MCF 10A (cell line): ENCODE measurements at regions not wholly inside any gene's neighbourhood (a gene's known extent, or its start where the extent isn't known, plus 50 kb on each side); places are given as distances from the start of the nearest gene placed in this dataset.
"Not testable (repeated sequence)": the region's sequence is repeated elsewhere in the genome, so short reads cannot be mapped to it uniquely, and the experiment has no call there.

Experiments used
- BruUV-seq: library from RNA; stranded (reverse); fragments of 400-500 nt; replicated peaks from 2 replicates; lab custom pipeline; 2021; lab: Mats Ljungman, UMichigan
- CTCF ChIA-PET: fragments of 300-600 bp; sonication (Branson Sonifier 250); formaldehyde crosslinking; extraction: SDS; loops from one replicate; lab custom pipeline; 2021; ENCODE audit warnings: antibody characterized with exemption, inconsistent platforms; lab: Yijun Ruan, JAX
- POLR2A ChIA-PET: fragments of 300-600, 350-650 bp; sonication (Branson Sonifier 250); formaldehyde crosslinking; extraction: SDS; loops from one replicate; lab custom pipeline; 2020; ENCODE audit warnings: antibody characterized with exemption, inconsistent platforms; lab: Yijun Ruan, JAX
- DNase-seq: peaks from one replicate; pipeline ENCODE4 v3.0.0-alpha.2; 2018; ENCODE audit not compliant: unreplicated experiment
- H3K27ac Mint-ChIP-seq: one replicate; pipeline ENCODE4 v1.8.0; 2022; ENCODE audit warnings: mild to moderate bottlenecking, low read depth, mixed read lengths; ENCODE audit not compliant: unreplicated experiment
- H3K27me3 Mint-ChIP-seq: one replicate; pipeline ENCODE4 v1.8.0; 2022; ENCODE audit warnings: mixed read lengths; ENCODE audit not compliant: insufficient read depth, unreplicated experiment
- H3K36me3 Mint-ChIP-seq: one replicate; pipeline ENCODE4 v1.8.0; 2022; ENCODE audit warnings: mild to moderate bottlenecking, moderate library complexity, mixed read lengths; ENCODE audit not compliant: insufficient read depth, unreplicated experiment
- H3K4me1 Mint-ChIP-seq: one replicate; pipeline ENCODE4 v1.8.0; 2022; ENCODE audit warnings: mixed read lengths; ENCODE audit not compliant: insufficient read depth, unreplicated experiment
- H3K4me3 Mint-ChIP-seq: one replicate; pipeline ENCODE4 v1.8.0; 2022; ENCODE audit warnings: mild to moderate bottlenecking, moderate library complexity, mixed read lengths; ENCODE audit not compliant: unreplicated experiment
- H3K9me3 Mint-ChIP-seq: one replicate; pipeline ENCODE4 v1.8.0; 2022; ENCODE audit warnings: mixed read lengths; ENCODE audit not compliant: unreplicated experiment
- intact Hi-C: fragments of 100-400 bp; cut with micrococcal nuclease; formaldehyde crosslinking; loops from 2 replicates; pipeline ENCODE4 v1.14.1; 2022

DNA sequence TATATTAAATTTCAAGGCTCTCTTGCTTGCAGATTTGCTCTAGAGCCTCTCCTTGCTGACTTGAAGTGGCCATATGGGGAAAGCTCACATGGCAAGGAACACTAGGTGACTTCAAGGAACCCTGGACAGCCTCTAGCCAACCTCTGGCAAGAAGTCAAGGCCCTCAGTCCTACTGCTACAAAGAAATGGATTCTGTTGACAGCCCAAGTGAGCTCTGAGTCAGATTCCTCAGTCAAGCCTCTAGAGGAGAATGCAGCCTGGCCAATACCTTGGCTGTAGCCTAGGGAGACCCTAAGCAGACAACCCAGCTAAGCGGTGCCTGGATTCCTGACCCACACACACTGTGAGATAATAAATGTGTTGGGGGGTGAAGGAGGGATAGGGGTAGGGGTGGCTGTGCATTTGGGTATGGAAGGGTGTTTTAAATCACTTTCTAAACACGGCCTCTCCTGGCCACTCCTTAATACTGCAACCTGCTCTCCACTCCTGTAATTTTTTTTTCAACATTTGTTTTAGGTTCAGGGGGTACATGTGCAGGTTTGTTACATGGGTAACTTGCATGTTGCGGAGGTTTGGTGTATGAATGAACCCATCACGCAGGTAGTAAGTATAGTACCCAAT lies 125.3 kb upstream of the NBPF26 start:
- H3K36me3 Mint-ChIP-seq, intact Hi-C loops, H3K4me1 Mint-ChIP-seq, DNase-seq, BruUV-seq, CTCF ChIA-PET, H3K4me3 Mint-ChIP-seq, POLR2A ChIA-PET, H3K27ac Mint-ChIP-seq, H3K27me3 Mint-ChIP-seq, H3K9me3 Mint-ChIP-seq: not testable (repeated sequence)

DNA sequence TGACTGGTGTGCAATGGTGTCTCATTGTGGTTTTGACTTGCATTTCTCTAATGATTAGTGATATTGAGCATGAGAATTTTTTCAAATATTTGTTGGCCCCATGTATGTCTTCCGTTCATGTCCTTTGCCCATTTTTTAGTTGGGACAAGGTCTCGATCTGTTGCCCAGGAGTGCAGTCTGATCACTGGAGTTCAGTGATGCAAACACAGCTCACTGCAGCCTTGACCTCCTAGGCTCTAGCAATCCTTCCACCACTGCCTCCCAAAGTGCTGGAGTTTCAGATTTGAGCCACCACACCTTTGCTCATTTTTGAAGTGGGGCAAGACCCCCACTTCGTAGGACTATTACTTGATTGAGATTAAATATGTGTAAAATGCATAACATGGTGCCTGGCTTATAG lies 124.2 kb upstream of the NBPF26 start:
- H3K9me3 Mint-ChIP-seq, H3K4me1 Mint-ChIP-seq, H3K27ac Mint-ChIP-seq, H3K4me3 Mint-ChIP-seq, BruUV-seq, H3K36me3 Mint-ChIP-seq, POLR2A ChIA-PET, intact Hi-C loops, DNase-seq, H3K27me3 Mint-ChIP-seq, CTCF ChIA-PET: not testable (repeated sequence)

DNA sequence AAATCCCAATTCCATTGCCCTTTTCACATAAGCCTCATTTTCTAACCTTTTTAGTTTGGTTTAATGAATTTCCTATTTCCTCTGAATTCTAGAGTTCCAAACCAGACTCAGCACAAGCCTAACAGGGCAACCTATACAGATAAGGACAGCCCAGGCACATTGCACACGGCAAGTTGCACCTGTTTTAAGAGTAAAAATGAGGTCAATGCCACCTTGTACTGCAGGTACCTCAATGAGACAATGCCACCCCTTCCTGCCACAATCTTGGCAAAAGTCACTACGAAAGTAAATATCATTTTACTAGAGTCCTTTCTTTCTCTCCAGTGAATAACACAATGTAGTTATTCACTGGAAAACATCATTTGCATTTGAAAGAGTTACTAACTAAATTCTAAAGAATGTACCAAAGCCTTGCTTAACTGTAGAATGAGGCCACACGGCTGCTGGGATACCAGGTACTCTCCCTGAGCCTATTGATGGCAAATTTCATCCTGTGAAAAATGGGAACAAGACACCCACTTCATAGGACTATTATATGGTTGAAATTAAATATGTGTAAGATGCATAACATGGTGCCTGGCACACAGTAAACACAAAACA lies 123.2 kb upstream of the NBPF26 start:
- H3K27ac Mint-ChIP-seq, H3K4me3 Mint-ChIP-seq, intact Hi-C loops, H3K9me3 Mint-ChIP-seq, BruUV-seq, POLR2A ChIA-PET, H3K4me1 Mint-ChIP-seq, H3K27me3 Mint-ChIP-seq, CTCF ChIA-PET, H3K36me3 Mint-ChIP-seq, DNase-seq: not testable (repeated sequence)

DNA sequence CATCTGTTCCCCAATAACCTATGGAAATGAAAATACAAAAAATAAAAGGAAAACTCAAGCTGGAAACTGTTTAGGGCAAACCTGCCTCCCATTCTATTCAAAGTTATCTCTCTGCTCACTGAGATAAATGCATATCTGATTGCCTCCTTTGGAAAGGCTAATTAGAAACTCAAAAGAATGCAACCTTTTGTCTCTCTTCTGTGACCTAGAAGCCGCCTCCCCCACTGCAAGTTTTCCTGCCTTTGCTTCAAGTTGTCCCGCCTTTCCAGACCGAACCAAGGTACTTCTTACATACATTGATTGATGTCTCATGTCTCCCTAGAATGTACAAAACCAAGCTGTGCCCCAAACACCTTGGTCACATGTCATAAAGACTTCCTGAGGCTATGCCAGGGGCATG lies 115.9 kb upstream of the NBPF26 start:
- H3K27ac Mint-ChIP-seq, H3K9me3 Mint-ChIP-seq, POLR2A ChIA-PET, intact Hi-C loops, DNase-seq, H3K36me3 Mint-ChIP-seq, H3K27me3 Mint-ChIP-seq, BruUV-seq, CTCF ChIA-PET, H3K4me1 Mint-ChIP-seq, H3K4me3 Mint-ChIP-seq: not testable (repeated sequence)

DNA sequence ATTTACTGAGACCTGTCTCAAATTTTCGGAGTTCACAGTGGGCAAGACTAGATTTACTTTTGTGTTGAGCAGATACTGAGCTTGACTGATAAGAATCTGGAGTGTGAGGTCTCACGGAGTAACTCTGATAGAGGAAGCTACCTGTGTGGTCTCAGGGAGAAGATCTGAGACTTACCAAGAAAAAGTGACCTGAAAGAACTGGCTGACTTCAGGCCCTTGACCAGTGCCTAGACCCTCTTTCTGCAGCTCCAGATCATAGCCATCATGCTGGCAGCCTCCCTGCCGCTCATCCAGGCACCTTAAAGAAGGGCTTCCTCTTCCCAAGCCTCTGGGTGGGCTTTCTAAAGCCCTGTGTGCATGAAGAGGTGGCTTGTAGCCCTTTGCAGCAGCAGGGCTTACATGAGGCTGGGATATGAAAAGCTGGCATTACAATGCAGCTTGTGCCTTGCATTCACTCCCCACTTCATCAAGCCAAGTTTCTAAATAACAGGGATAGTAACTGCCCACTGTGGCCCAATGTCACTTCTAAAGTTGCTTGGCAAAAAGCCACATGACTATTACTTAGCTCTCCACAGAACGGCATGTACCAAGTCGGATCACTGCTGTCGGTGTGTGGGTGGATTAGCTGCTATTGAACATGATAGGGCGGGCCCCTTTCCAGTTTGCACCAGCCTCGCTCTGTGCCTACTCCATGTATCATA lies 115.3 kb upstream of the NBPF26 start:
- POLR2A ChIA-PET, H3K4me3 Mint-ChIP-seq, DNase-seq, H3K27ac Mint-ChIP-seq, H3K4me1 Mint-ChIP-seq, H3K36me3 Mint-ChIP-seq, BruUV-seq, H3K27me3 Mint-ChIP-seq, intact Hi-C loops, CTCF ChIA-PET, H3K9me3 Mint-ChIP-seq: not testable (repeated sequence)

DNA sequence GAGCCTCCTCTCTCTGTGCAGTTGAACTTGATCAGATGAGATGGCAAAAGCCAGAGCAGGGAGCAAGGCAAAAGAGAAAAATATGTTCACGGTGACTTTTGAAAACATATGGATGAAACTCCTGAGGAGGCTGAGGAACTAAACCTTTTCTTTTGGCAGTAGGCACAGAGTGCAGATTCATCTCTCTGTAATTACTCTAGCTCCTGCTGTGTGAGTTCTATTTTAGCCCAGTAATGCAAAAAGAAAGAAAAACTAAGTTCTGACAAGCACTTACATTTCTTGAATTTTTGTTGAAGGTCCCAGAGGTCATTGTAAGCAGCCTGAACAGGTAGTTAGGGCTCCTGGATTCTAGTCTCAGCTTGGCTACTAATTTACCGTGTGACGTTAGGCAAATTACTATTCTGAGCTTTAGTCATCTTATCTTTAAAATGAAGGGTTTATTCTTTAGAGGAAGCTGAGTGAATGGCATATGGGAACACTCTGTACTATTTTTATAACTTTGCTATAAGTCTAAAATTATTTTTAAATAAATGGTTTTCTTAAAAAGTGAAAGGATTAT lies 114.7 kb upstream of the NBPF26 start:
- intact Hi-C loops = not testable (repeated sequence)

DNA sequence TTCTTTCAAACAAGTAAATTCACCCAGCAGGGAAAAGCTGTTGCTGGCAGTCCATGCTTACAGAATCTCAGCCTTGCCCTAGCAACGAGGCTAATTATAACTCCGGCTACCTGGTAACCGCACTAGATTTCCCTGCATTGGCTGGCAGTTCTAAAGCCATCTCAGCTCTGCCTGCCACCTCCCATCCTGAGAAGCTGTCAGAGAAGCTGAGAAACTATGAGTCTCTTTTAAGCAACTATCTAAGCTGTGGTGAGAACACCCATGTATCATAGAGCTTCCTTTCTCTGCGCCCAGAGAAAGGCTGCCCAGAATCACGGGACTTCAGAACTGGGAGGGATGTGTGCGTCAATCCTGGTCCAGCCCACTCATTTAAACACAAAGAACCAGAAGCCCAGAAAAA lies 113.9 kb upstream of the NBPF26 start:
- DNase-seq, POLR2A ChIA-PET, intact Hi-C loops, CTCF ChIA-PET, H3K4me3 Mint-ChIP-seq, H3K36me3 Mint-ChIP-seq, H3K27ac Mint-ChIP-seq, H3K27me3 Mint-ChIP-seq, H3K9me3 Mint-ChIP-seq, BruUV-seq, H3K4me1 Mint-ChIP-seq: not testable (repeated sequence)

More for the DNA sequence above, 114.7 kb upstream of the NBPF26 start:
- H3K27ac Mint-ChIP-seq, DNase-seq, H3K4me3 Mint-ChIP-seq, H3K4me1 Mint-ChIP-seq, CTCF ChIA-PET, POLR2A ChIA-PET, H3K27me3 Mint-ChIP-seq, H3K9me3 Mint-ChIP-seq, H3K36me3 Mint-ChIP-seq: not testable (repeated sequence)
- BruUV-seq = TSS peak; percentile 94

DNA sequence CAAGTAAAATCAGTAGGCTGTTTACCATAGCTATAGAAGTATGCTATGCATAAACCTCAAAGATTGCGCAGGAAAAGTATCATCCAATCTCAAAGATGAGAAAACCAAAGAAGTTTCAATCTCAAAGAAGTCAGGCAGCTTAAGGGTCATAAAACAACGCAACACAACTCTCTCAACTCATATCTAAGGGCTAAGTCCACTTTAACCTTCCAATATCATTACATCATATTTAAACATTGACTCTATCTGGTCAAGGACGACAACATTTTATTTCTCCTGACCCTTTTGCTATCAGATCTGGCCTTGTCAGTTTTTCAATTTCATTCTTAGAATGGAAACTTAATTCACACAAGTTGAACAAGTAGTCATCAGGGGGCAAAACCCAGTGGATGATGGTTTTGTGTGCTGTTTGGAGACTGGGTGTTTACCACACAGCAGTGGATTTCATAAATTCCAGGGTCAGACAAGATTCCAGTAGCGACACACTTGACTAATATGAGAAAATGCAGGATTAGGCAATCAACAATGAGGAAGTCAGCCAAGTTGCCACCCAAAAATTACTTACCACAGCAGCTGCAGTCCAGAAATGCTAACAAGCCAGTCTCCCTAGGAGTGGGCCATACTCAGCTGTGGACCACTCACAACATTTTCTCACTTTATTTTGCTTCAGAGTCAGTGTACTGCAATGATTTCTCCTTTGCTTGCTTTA lies 108.7 kb upstream of the NBPF26 start:
- H3K27me3 Mint-ChIP-seq, H3K9me3 Mint-ChIP-seq, CTCF ChIA-PET, DNase-seq, intact Hi-C loops, POLR2A ChIA-PET, H3K36me3 Mint-ChIP-seq, H3K4me1 Mint-ChIP-seq, BruUV-seq, H3K4me3 Mint-ChIP-seq, H3K27ac Mint-ChIP-seq: not testable (repeated sequence)

DNA sequence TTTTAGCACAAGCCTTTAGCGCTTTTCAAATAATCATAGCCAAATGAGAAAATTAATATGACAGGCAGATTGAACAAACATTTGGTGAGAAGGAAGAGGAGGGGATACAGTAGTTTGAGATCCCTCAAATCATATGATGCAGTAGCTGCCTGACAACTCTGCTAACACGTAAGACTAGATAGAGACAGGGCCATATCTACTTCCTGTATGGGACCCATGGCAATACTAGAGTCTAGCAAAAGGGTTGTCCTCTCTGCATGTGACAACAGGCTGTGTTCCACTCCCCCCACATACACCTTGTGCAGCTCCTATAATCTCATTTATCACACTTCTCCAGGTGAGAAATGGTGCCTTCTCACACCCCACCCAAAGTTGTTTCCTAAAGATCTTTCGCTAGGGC lies 106.3 kb upstream of the NBPF26 start:
- CTCF ChIA-PET, intact Hi-C loops: not testable (repeated sequence)

More for the DNA sequence above, 106.3 kb upstream of the NBPF26 start:
- H3K4me1 Mint-ChIP-seq, BruUV-seq, H3K27ac Mint-ChIP-seq, H3K4me3 Mint-ChIP-seq, POLR2A ChIA-PET, H3K36me3 Mint-ChIP-seq, DNase-seq, H3K27me3 Mint-ChIP-seq, H3K9me3 Mint-ChIP-seq: not testable (repeated sequence)
